ENCODE measurements at regions not wholly inside any gene's neighbourhood (a gene's known extent, or its start where the extent isn't known, plus 50 kb on each side); places are given as distances from the start of the nearest gene placed in this dataset.

- ATAC-seq (replicated peaks), result no peak
Measured at GRCh38 chr6:1200409-1201101, 111.3 kb upstream of the FOXQ1 start.

GRCh38 chr6:1200081-1200408 lies 111.9 kb upstream of the FOXQ1 start:
- Mint-ChIP-seq H3K4me3 (no peak overlapping the region), H3K4me1 (no peaks in the 10 kb centered on the region), H3K36me3 (ENCODE audit: low read depth) (no peaks in the 10 kb centered on the region), H3K27ac (no peak overlapping the region), H3K27me3 (peaks cover 6% of the 10 kb centered on the region), H3K9me3 (no peaks in the 10 kb centered on the region)
- no peak for ATAC-seq (replicated peaks)

More at GRCh38 chr6:1200409-1201101, 111.3 kb upstream of the FOXQ1 start:
- no peak overlapping the region for H3K27ac Mint-ChIP-seq
- H3K27me3 Mint-ChIP-seq, result peaks cover 6% of the 10 kb centered on the region
- no peaks in the 10 kb centered on the region for H3K4me1 Mint-ChIP-seq
- H3K9me3 Mint-ChIP-seq, result no peaks in the 10 kb centered on the region
- H3K4me3 Mint-ChIP-seq, result no peak overlapping the region
- H3K36me3 Mint-ChIP-seq (ENCODE audit: low read depth), result no peaks in the 10 kb centered on the region

GRCh38 chr6:1197309-1197708 lies 114.6 kb upstream of the FOXQ1 start:
- H3K27ac Mint-ChIP-seq, result no peak overlapping the region
- H3K36me3 Mint-ChIP-seq (ENCODE audit: low read depth), result no peaks in the 10 kb centered on the region
- ATAC-seq (replicated peaks), result no peak
- peaks cover 6% of the 10 kb centered on the region for H3K27me3 Mint-ChIP-seq
- H3K9me3 Mint-ChIP-seq, result no peaks in the 10 kb centered on the region
- no peaks in the 10 kb centered on the region for H3K4me1 Mint-ChIP-seq
- H3K4me3 Mint-ChIP-seq, result no peak overlapping the region

DNA sequence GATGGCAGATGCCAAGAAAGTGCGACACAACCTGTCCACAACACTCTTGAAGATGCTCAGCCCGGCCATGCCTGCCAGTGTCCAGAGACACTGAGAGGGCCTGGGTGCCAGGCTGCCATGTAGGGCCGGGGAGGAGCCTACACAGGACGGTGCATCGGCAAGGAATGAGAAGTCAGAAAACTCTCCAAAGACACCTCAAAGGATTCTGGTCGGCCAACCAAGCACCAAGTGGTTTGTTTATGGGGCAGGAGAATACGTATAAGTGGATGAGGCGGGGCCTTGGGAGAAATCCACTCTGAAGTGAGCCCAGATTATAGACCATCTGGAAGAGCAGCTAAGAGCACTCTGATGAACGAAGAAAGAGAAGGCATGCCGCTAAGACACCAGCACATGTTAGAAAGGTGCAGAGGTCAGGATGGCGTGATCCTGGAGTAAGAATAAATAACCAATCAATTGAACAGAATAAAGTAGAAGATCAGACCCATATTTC lies 120.7 kb upstream of the FOXQ1 start:
- ATAC-seq (replicated peaks), result no peak
- Mint-ChIP-seq H3K9me3 (no peaks in the 10 kb centered on the region), H3K4me3 (no peak overlapping the region), H3K27me3 (peaks cover 6% of the 10 kb centered on the region), H3K27ac (no peak overlapping the region), H3K36me3 (ENCODE audit: low read depth) (no peaks in the 10 kb centered on the region), H3K4me1 (no peaks in the 10 kb centered on the region)

DNA sequence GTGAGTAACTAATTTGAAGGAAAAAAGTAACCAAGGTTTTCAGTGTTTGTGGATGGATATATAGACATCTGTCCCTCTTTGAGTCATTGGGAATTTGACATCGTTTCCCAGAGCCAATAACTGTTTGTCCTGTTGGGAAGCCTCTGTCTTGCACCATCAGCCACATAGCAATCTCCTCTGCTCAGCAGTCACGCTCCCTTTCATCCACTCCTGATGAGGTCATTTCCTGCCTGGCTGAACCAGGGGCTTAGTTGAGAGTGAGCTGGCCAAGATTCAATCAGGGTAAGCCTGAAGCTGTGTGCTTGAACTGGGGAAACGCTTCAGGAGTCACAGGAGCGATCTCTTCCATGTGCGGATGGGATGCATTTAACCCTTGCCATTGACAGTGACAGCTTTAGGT lies 121.5 kb upstream of the FOXQ1 start:
- H3K27me3 Mint-ChIP-seq, result no peaks in the 10 kb centered on the region
- no peaks in the 10 kb centered on the region for H3K36me3 Mint-ChIP-seq (ENCODE audit: low read depth)
- no peaks in the 10 kb centered on the region for H3K9me3 Mint-ChIP-seq
- H3K27ac Mint-ChIP-seq, result no peak overlapping the region
- ATAC-seq (replicated peaks), result no peak
- H3K4me3 Mint-ChIP-seq, result no peak overlapping the region
- H3K4me1 Mint-ChIP-seq, result no peaks in the 10 kb centered on the region

DNA sequence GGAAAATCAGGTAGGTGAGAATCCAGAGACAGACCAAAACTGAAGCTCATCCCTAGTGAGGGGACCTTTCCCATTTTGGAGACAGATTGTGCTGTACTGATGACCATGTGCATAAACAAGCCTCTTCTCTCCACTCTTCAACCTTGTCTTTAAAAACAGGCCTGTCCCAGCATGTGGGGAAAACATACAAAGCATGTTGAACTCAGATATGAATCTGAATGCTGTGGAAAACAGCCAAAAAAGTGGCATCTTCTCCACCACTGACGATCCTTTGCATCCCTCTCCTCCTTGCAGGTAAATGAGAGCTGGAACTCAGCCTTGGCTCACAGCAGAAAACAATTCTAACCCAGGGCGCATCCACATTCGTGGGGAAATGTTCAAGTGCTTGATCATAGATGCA lies 123.7 kb upstream of the FOXQ1 start:
- Mint-ChIP-seq H3K27me3 (no peaks in the 10 kb centered on the region), H3K27ac (no peak overlapping the region), H3K4me1 (no peaks in the 10 kb centered on the region), H3K36me3 (ENCODE audit: low read depth) (no peaks in the 10 kb centered on the region), H3K4me3 (no peak overlapping the region), H3K9me3 (no peaks in the 10 kb centered on the region)
- no peak for ATAC-seq (replicated peaks)

GRCh38 chr6:1187293-1188131 lies 124.4 kb upstream of the FOXQ1 start:
- Mint-ChIP-seq H3K4me1 (no peaks in the 10 kb centered on the region), H3K9me3 (no peaks in the 10 kb centered on the region), H3K27me3 (no peaks in the 10 kb centered on the region), H3K27ac (no peak overlapping the region), H3K4me3 (no peak overlapping the region), H3K36me3 (ENCODE audit: low read depth) (no peaks in the 10 kb centered on the region)
- no peak for ATAC-seq (replicated peaks)

- H3K4me1 Mint-ChIP-seq, result no peaks in the 10 kb centered on the region
- H3K36me3 Mint-ChIP-seq (ENCODE audit: low read depth), result no peaks in the 10 kb centered on the region
- no peak for ATAC-seq (replicated peaks)
Measured at GRCh38 chr6:1184318-1184717, 127.6 kb upstream of the FOXQ1 start.

GRCh38 chr6:1182722-1183521 lies 129.0 kb upstream of the FOXQ1 start:
- no peak overlapping the region for H3K4me3 Mint-ChIP-seq
- H3K4me1 Mint-ChIP-seq, result no peaks in the 10 kb centered on the region
- H3K9me3 Mint-ChIP-seq, result no peaks in the 10 kb centered on the region
- H3K36me3 Mint-ChIP-seq (ENCODE audit: low read depth), result no peaks in the 10 kb centered on the region
- H3K27ac Mint-ChIP-seq, result no peak overlapping the region
- peaks cover 8% of the 10 kb centered on the region for H3K27me3 Mint-ChIP-seq
- no peak for ATAC-seq (replicated peaks)

More at GRCh38 chr6:1184318-1184717, 127.6 kb upstream of the FOXQ1 start:
- Mint-ChIP-seq H3K27me3 (peaks cover 4% of the 10 kb centered on the region), H3K9me3 (no peaks in the 10 kb centered on the region), H3K27ac (no peak overlapping the region), H3K4me3 (no peak overlapping the region)

- Mint-ChIP-seq H3K4me1 (no peaks in the 10 kb centered on the region), H3K9me3 (no peaks in the 10 kb centered on the region), H3K27ac (no peak overlapping the region), H3K4me3 (no peak overlapping the region), H3K36me3 (ENCODE audit: low read depth) (no peaks in the 10 kb centered on the region), H3K27me3 (peaks cover 14% of the 10 kb centered on the region)
- no peak for ATAC-seq (replicated peaks)
Measured at GRCh38 chr6:1181939-1182605, 129.8 kb upstream of the FOXQ1 start.

DNA sequence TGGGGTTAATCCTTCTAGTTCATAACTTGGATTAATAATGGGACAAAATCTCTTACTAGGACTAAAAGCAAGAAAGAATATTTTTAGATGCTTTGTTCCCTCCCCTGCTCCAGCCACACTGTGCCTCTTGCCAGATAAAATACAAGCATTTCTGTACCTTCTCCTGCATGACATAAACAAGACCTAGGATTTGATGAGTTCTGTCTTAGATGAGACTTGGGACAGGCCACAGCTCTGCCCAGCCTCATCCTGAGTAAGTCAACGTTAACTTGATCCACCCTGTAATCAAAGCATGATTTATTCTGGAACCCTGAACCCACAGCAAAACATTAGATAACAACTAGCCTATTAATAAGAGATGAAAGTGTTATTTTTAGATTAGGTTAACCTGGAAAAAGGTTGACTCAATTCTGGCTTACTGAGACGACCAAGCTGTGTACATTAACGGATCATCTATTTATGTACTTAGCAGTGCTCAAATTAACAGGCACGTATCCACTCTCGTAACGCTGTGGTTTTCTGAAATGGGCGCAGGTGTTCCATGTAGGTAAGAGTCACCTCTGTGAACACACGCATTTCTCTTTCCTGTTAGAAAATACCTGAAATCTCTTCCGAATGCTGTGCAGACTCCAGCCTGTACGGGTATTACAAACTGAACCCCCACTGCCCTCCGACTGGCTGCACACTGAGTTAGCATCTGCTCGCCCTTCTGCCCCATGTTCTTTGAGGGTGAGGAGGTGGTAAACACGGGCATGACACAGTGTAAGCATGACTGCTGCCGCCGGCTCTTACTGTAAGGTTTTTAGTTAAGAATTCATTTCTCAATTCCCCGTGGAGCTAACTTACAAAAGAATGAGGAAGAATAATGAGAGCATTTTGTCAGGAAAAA lies 132.1 kb upstream of the FOXQ1 start:
- no peak overlapping the region for H3K27ac Mint-ChIP-seq
- ATAC-seq (replicated peaks), result no peak
- peaks cover 25% of the 10 kb centered on the region for H3K27me3 Mint-ChIP-seq
- H3K36me3 Mint-ChIP-seq (ENCODE audit: low read depth), result no peaks in the 10 kb centered on the region
- no peaks in the 10 kb centered on the region for H3K4me1 Mint-ChIP-seq
- H3K9me3 Mint-ChIP-seq, result no peaks in the 10 kb centered on the region
- H3K4me3 Mint-ChIP-seq, result no peak overlapping the region

DNA sequence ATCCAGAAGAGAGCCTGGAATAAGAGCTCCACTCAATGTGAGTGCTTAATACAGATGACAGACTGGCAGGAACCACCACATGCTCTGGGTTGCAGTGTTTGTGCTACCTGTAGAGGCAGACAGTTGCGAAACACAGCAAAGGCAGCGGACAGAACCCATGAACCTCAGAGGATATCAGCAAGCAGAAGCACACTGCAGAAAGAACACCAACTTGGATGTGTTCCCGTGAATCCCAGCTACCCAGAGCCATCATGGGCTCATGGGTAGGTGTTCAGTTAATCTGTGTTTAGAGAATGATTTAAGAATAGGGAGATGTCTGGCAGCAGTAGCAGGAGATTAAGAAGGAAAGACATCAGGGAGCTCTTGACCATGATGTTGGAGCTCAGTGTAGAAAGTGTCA lies 133.3 kb upstream of the FOXQ1 start:
- no peak overlapping the region for H3K4me3 Mint-ChIP-seq
- peaks cover 28% of the 10 kb centered on the region for H3K27me3 Mint-ChIP-seq
- no peak for ATAC-seq (replicated peaks)
- H3K4me1 Mint-ChIP-seq, result no peaks in the 10 kb centered on the region
- H3K27ac Mint-ChIP-seq, result no peak overlapping the region
- no peaks in the 10 kb centered on the region for H3K9me3 Mint-ChIP-seq
- no peaks in the 10 kb centered on the region for H3K36me3 Mint-ChIP-seq (ENCODE audit: low read depth)

DNA sequence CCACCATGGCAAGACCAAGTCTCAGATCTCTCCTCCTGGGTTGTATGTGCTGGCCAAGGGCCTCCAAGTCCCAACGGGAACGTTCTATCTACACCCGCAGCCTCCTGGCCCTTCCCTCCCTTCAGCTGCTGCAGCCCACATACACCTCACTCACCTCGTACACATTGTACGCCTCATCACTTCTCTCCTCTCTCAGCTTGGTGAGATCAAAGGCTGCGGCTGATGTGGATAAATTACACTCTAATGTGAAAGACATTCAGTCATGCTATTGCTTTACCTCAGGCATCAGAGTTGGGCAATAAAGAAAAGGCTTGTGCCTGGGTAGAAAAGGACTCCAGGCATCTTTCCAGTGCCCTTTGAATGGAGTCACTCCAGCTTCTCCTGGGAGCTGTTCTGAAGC lies 135.3 kb upstream of the FOXQ1 start:
- ATAC-seq (replicated peaks), result no peak
- no peaks in the 10 kb centered on the region for H3K36me3 Mint-ChIP-seq (ENCODE audit: low read depth)
- H3K27me3 Mint-ChIP-seq, result peaks cover 28% of the 10 kb centered on the region
- no peaks in the 10 kb centered on the region for H3K9me3 Mint-ChIP-seq
- H3K27ac Mint-ChIP-seq, result no peak overlapping the region
- H3K4me1 Mint-ChIP-seq, result no peaks in the 10 kb centered on the region
- no peak overlapping the region for H3K4me3 Mint-ChIP-seq
